ENCODE measurements at regions not wholly inside any gene's neighbourhood (a gene's known extent, or its start where the extent isn't known, plus 50 kb on each side); places are given as distances from the start of the nearest gene placed in this dataset.

DNA sequence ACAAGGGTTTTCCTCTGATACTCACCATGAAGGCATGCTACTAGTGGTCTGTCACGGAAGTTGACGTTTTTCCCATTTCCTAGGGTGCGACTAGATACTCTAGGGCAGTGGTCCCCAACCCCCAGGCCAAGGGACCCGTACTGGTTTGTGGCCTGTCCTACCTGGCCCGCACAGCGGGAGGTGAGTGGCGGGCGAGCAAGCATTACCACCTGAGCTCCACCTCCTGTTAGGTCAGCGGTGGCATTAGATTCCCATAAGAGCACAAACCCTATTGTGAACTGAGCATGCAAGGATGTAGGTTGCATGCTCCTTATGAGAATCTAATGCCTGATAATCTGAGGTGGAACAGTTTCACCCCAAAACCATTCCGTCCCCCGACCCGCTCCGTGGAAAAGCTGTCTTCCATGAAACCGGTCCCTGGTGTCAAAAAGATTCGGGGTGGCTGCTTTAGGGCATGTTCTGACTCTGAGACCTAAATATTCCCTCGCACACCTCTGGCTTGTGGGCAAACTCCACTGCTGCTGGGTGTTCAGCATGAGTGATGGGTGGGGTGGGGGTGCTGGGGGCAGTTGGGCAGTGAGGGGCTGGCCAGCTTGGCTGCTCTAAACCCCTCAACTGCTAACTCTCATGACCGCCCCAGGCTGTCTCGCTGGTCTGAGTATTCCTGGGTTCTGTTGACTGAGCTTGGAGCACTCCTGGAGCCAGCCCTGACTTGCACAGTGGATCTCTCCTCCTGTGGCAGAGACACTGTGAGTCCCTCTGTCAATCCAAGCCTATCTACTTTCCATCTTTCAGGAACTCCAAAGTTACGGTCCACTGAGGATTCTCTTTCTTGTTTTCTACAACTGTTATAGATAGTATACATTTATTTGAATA is 78.3 kb upstream of the NEK6 start:
- DNase-seq (ENCODE audit: low spot score): no peak

DNA sequence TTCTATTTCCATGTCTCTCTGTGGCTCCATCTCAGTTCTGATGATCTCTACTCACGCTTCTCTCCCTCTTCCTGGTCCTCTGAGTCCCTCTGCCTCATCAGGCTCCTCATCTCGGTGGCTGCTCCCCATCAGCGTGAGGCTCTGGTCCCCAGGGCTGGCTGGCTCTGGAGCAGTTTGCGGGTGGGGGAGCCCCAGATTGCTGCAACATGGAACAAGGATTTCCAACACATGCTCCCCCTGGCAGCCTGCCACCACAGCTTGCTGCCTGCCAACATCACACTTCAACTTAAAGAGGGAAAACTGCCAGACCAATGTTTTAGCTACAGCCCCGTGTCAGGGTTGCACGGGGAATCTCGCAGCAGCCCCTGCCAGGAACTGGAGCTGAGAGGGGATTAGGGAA is 77.2 kb upstream of the NEK6 start:
- no peak for DNase-seq (ENCODE audit: low spot score)

DNA sequence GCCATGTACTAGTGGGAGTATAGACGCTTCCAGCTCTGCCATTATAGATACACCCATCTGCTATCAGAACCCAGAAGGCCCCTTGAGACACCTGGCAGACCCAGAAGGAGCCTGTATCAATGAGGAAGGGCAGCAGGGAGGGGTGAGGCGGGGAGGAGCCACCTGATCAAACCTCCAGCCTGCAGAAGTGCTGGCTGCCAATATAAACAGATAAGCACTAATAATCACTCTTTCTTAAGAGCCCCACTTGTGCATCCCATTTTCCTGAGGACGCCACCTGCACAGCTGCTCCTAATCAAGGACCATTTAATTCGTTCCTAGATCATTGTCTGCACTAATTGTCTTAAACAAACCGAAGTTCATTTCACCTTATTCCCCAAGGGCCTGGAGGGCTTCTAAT is 75.0 kb upstream of the NEK6 start:
- DNase-seq (ENCODE audit: low spot score): no peak

GRCh38 chr9:124183772-124184171 is 74.0 kb upstream of the NEK6 start:
- DNase-seq (ENCODE audit: low spot score): no peak

DNA sequence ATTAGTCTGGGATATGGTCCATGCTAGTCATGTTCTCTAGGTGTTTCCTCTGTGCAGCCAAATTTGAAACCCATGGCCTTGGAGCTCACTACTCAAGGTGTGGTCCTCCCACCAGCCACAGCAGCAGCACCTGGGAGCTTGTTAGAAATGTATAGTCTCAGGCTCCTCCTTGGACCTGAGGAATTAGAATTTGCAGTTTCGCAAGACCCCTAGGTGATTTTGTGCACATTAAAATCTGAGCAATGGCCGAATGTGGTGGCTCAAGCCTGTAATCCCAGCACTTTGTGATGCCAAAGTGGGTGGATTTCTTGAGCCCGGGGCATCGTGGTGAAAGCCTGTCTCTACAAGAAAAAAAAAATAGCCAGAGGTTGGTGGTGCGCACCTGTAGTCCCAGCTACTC is 72.3 kb upstream of the NEK6 start:
- DNase-seq (ENCODE audit: low spot score): no peak

DNA sequence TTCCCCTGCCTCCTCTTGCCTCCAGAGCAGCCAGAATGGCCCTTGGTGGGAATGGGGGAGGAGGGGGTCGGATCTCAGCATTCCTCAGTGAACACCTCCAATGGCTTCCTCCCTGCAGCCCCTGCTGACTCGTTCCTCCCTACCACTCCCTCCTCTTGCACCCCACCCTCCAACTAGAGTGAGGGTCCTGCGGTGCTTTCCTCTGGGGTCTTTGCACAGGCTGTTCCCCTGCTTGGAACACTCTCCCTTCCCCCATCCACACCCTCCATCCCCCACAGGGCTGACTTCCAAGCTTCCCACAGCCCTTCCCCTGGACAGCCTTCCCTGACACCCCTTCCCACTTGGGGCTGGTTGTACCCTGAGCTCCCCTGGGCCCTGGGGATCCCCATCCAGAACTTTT is 70.4 kb upstream of the NEK6 start:
- DNase-seq (ENCODE audit: low spot score): no peak

GRCh38 chr9:124188331-124189110 is 69.2 kb upstream of the NEK6 start:
- no peak for DNase-seq (ENCODE audit: low spot score)

- DNase-seq (ENCODE audit: low spot score): no peak
These were observed 67.0 kb upstream of the NEK6 start for GRCh38 chr9:124190761-124191160.

GRCh38 chr9:124191691-124192395 is 65.9 kb upstream of the NEK6 start:
- no peak for DNase-seq (ENCODE audit: low spot score)

GRCh38 chr9:124196814-124197176 is 61.0 kb upstream of the NEK6 start:
- no peak for DNase-seq (ENCODE audit: low spot score)

GRCh38 chr9:124197177-124198095 is 60.3 kb upstream of the NEK6 start:
- no peak for DNase-seq (ENCODE audit: low spot score)

GRCh38 chr9:124198331-124198730 is 59.4 kb upstream of the NEK6 start:
- DNase-seq (ENCODE audit: low spot score): no peak

DNA sequence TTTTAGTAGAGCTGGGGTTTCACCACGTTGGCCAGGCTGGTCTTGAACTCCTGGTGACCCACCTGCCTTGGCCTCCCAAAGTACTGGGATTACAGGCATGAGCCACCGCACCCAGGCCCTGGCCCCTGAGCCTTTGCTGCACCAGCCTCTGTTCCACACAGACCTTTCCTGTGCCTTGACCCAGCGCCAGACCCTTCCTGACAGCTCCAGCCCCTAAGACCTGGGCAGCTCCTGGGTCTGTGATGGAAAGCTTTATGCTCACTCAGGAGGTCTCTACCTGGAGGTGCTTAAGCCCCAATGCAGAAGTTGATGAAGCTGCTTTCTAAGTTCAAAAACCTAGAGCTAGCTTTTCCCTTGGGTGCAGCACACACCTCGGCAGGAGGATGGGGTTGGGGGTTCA is 58.8 kb upstream of the NEK6 start:
- DNase-seq (ENCODE audit: low spot score): no peak

GRCh38 chr9:124199474-124199873 is 58.3 kb upstream of the NEK6 start:
- no peak for DNase-seq (ENCODE audit: low spot score)

DNA sequence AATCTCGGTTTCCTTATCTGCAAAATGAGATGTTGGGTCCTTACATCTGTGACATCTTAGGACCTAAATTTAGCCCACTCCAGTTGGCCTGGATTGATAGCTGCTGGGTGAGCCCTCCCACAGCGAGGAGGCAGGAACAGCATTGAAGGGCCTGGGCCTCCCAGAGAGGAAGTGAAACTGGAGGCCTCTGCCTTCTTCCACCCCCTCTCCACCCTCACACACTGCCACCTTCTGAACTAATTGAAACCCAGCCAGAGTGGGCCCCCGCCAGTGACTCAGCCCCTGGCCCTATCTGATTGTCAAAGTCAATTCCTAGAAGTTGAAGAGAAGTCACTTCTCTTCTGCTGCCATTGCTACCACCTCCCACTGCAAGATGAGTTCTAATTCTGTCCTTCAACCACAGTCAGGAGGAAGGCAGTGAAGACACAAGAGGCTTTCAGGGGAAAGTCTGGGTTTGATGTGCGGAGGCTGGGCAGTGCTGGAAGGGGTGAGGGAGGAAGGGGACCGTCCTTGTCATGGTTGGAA is 55.2 kb upstream of the NEK6 start:
- DNase-seq (ENCODE audit: low spot score): no peak

- no peak for DNase-seq (ENCODE audit: low spot score)
These were observed 51.9 kb upstream of the NEK6 start for GRCh38 chr9:124205686-124206352.

- no peak for DNase-seq (ENCODE audit: low spot score)
These were observed 51.4 kb upstream of the NEK6 start for GRCh38 chr9:124206391-124206790.
